ENCODE measurements at regions not wholly inside any gene's neighbourhood (a gene's known extent, or its start where the extent isn't known, plus 50 kb on each side); places are given as distances from the start of the nearest gene placed in this dataset.
A peak's percentile ranks its signal among the peaks of the same experiment; 100 is the strongest.
"Not testable (repeated sequence)": the region's sequence is repeated elsewhere in the genome, so short reads cannot be mapped to it uniquely, and the experiment has no call there.

GRCh38 chr6:137570393-137570792, 76.2 kb upstream of the OLIG3 start:
- no peak overlapping the region for H3K4me3 ChIP-seq
- TF ChIP-seq CTCF (IDR thresholded peaks at IDR 0.05), result no peak
- no peak for TF ChIP-seq POLR2A (IDR thresholded peaks at IDR 0.05)
- H3K27me3 ChIP-seq, result no peaks in the 10 kb centered on the region
- WGBS (ENCODE audit: insufficient coverage, low coverage, low lambda C conversion rate, missing lambda C conversion rate), result 26% methylated on average over 8 of the region's 8 CpGs
- ATAC-seq, result no peak
- no peaks in the 10 kb centered on the region for H3K4me1 ChIP-seq
- intact Hi-C loops (cut with DNase I), result no loop called here
- no peak for DNase-seq
- no peaks in the 10 kb centered on the region for H3K9me3 ChIP-seq
- no peaks in the 10 kb centered on the region for H3K36me3 ChIP-seq
- H3K27ac ChIP-seq, result no peak overlapping the region

- intact Hi-C loops (cut with DNase I), result no loop called here
- peak; percentile 47 to 65 (median 58) for ATAC-seq
- Histone ChIP-seq H3K27me3 (no peaks in the 10 kb centered on the region), H3K4me3 (no peak overlapping the region), H3K36me3 (no peaks in the 10 kb centered on the region), H3K27ac (no peak overlapping the region), H3K4me1 (no peaks in the 10 kb centered on the region), H3K9me3 (no peaks in the 10 kb centered on the region)
- no peak for TF ChIP-seq POLR2A (IDR thresholded peaks at IDR 0.05)
- peak; percentile 42 to 66 (median 57) for TF ChIP-seq CTCF (IDR thresholded peaks at IDR 0.05)
- peak in 1 of 3 donors; percentile 52 for DNase-seq
These were observed 77.7 kb upstream of the OLIG3 start for GRCh38 chr6:137571854-137572253.

GRCh38 chr6:137573739-137574138, 79.5 kb upstream of the OLIG3 start:
- Histone ChIP-seq H3K9me3 (no peaks in the 10 kb centered on the region), H3K36me3 (no peaks in the 10 kb centered on the region), H3K4me3 (no peak overlapping the region), H3K27ac (no peak overlapping the region), H3K27me3 (no peaks in the 10 kb centered on the region), H3K4me1 (no peaks in the 10 kb centered on the region)
- DNase-seq (no peak), ATAC-seq (no peak)
- WGBS (ENCODE audit: insufficient coverage, low coverage, low lambda C conversion rate, missing lambda C conversion rate), result 46% methylated on average over 4 of the region's 4 CpGs
- TF ChIP-seq CTCF (IDR thresholded peaks at IDR 0.05), result no peak
- no peak for TF ChIP-seq POLR2A (IDR thresholded peaks at IDR 0.05)
- intact Hi-C loops (cut with DNase I), result no loop called here

GRCh38 chr6:137579612-137580011, 85.4 kb upstream of the OLIG3 start:
- Histone ChIP-seq H3K4me3 (no peak overlapping the region), H3K36me3 (no peaks in the 10 kb centered on the region), H3K27me3 (no peaks in the 10 kb centered on the region), H3K27ac (no peak overlapping the region), H3K4me1 (no peaks in the 10 kb centered on the region), H3K9me3 (no peaks in the 10 kb centered on the region)
- 59% methylated on average over 2 of the region's 2 CpGs for WGBS (ENCODE audit: insufficient coverage, low coverage, low lambda C conversion rate, missing lambda C conversion rate)
- no peak for TF ChIP-seq CTCF (IDR thresholded peaks at IDR 0.05)
- no peak for TF ChIP-seq POLR2A (IDR thresholded peaks at IDR 0.05)
- ATAC-seq (no peak), DNase-seq (no peak)
- intact Hi-C loops (cut with DNase I), result no loop called here

GRCh38 chr6:137581019-137581707, 87.0 kb upstream of the OLIG3 start:
- no peaks in the 10 kb centered on the region for H3K27me3 ChIP-seq
- H3K4me3 ChIP-seq, result no peak overlapping the region
- no peak for TF ChIP-seq POLR2A (IDR thresholded peaks at IDR 0.05)
- TF ChIP-seq CTCF (IDR thresholded peaks at IDR 0.05), result no peak
- H3K36me3 ChIP-seq, result no peaks in the 10 kb centered on the region
- H3K9me3 ChIP-seq, result no peaks in the 10 kb centered on the region
- no peak for ATAC-seq
- intact Hi-C loops (cut with DNase I), result no loop called here
- DNase-seq, result no peak
- WGBS (ENCODE audit: insufficient coverage, low coverage, low lambda C conversion rate, missing lambda C conversion rate), result 65% methylated on average over 3 of the region's 3 CpGs
- H3K4me1 ChIP-seq, result no peaks in the 10 kb centered on the region
- no peak overlapping the region for H3K27ac ChIP-seq

- H3K4me1 ChIP-seq; H3K27ac ChIP-seq; H3K9me3 ChIP-seq; intact Hi-C loops (cut with DNase I); ATAC-seq; H3K36me3 ChIP-seq; DNase-seq; H3K4me3 ChIP-seq; H3K27me3 ChIP-seq: not testable (repeated sequence)
- WGBS (ENCODE audit: insufficient coverage, low coverage, low lambda C conversion rate, missing lambda C conversion rate), result 90% methylated on average over 6 of the region's 6 CpGs
These were observed 89.3 kb upstream of the OLIG3 start for GRCh38 chr6:137583519-137583918.

All from right lobe of liver (tissue), 6 donors.